ENCODE measurements at regions not wholly inside any gene's neighbourhood (a gene's known extent, or its start where the extent isn't known, plus 50 kb on each side); places are given as distances from the start of the nearest gene placed in this dataset.

- Histone ChIP-seq H3K27ac (ENCODE audit: extremely low read depth, low read depth, low read length) (no peak overlapping the region), H3K79me2 (ENCODE audit: control insufficient read depth, insufficient read depth, low read length) (no peaks in the 10 kb centered on the region), H4K20me1 (replicated peaks; ENCODE audit: control insufficient read depth, insufficient read depth, low read length) (no peaks in the 10 kb centered on the region), H3K9me1 (ENCODE audit: control insufficient read depth, insufficient read depth, low read length) (no peaks in the 10 kb centered on the region), H3K27me3 (ENCODE audit: control insufficient read depth in 2 of 2, insufficient read depth in 2 of 2, low read length in 2 of 2) (no peaks in the 10 kb centered on the region), H3K9ac (ENCODE audit: insufficient read depth in 1 of 2, low read depth in 2 of 2, low read length in 2 of 2) (no peak overlapping the region), H3K4me2 (ENCODE audit: insufficient read depth, low read length) (no peak overlapping the region), H3K36me3 (ENCODE audit: control insufficient read depth, insufficient read depth, low read length) (no peaks in the 10 kb centered on the region), H3K9me3 (replicated peaks; ENCODE audit: control insufficient read depth, insufficient read depth, low read depth, low read length) (no peaks in the 10 kb centered on the region), H3K4me3 (no peak overlapping the region), H3K4me1 (replicated peaks in 1 of 2; ENCODE audit: control insufficient read depth in 2 of 2, insufficient read depth in 2 of 2, low read length in 2 of 2) (peaks cover 3 to 16% of the 10 kb centered on the region in 2 experiments; a peak in 4 of 5 replicates), H2AFZ (ENCODE audit: low read depth, low read length) (no peak overlapping the region)
- in situ Hi-C loops (cut with MboI) (no loop called here), intact Hi-C loops (cut with micrococcal nuclease) (no loop called here)
- DNase-seq (ENCODE audit: extremely low read depth in 1 of 4, low spot score in 3 of 4) (no peak), ATAC-seq (no peak), FAIRE-seq (no peak)
- no TSS peak for BruUV-seq (replicated peaks)
- WGBS (ENCODE audit: insufficient coverage, low coverage, missing lambda C conversion rate) = 81% methylated on average over 6 of the region's 6 CpGs
- no peak for TF ChIP-seq ZHX1 (conservative IDR thresholded peaks at IDR 0.05; ENCODE audit: low read length)
- TF ChIP-seq ILK (tag; IDR thresholded peaks at IDR 0.05; ENCODE audit: borderline replicate concordance, low read depth) = no peak
- TF ChIP-seq ZNF75A (CRISPR knock-in tag; IDR thresholded peaks at IDR 0.05) = no peak
- TF ChIP-seq CTCF (IDR thresholded peaks at IDR 0.05 in 2 of 3, conservative IDR thresholded peaks at IDR 0.05 in 1 of 3; ENCODE audit: insufficient read depth in 2 of 3, low read depth in 1 of 3, low read length in 3 of 3) = no peak
- no peak for TF ChIP-seq NFE2L1 (tag; IDR thresholded peaks at IDR 0.05; ENCODE audit: borderline replicate concordance, low read depth)
- no peak for TF ChIP-seq NUFIP1 (IDR thresholded peaks at IDR 0.05; ENCODE audit: partially characterized antibody)
- TF ChIP-seq RREB1 (CRISPR knock-in tag; IDR thresholded peaks at IDR 0.05) = no peak
- TF ChIP-seq JUN (IDR thresholded peaks at IDR 0.05; ENCODE audit: borderline replicate concordance, low read depth, low read length) = no peak
- no peak for TF ChIP-seq JUN (CRISPR knock-in tag; IDR thresholded peaks at IDR 0.05; ENCODE audit: borderline replicate concordance)
- no peak for TF ChIP-seq TARDBP (IDR thresholded peaks at IDR 0.05)
- no peak for TF ChIP-seq KDM2B (CRISPR knock-in tag; IDR thresholded peaks at IDR 0.05)
- TF ChIP-seq CBFA2T3 (IDR thresholded peaks at IDR 0.05) = no peak
- TF ChIP-seq ZFP36 (IDR thresholded peaks at IDR 0.05; ENCODE audit: low read depth, low read length, partially characterized antibody) = no peak
- ChIA-PET POLR2A (interaction anchor here (0.6 kb wide), 1 partner anchor 16 kb away, joined by 4 read pairs; no protein-coding TSS in a partner anchor), CTCF (ENCODE audit: low intra/inter-chr PET ratio) (no interaction called here)
These were observed 212.0 kb upstream of the SSTR4 start for GRCh38 chr20:22823119-22823518.

Data from K562 (cell line).